ENCODE measurements at regions not wholly inside any gene's neighbourhood (a gene's known extent, or its start where the extent isn't known, plus 50 kb on each side); places are given as distances from the start of the nearest gene placed in this dataset.

- no peak for DNase-seq (ENCODE audit: extremely low read depth in 1 of 11, low read depth in 9 of 11, low spot score in 4 of 11)
These were observed 398.5 kb downstream of the CDH2 start for GRCh38 chr18:27778441-27778840.

GRCh38 chr18:27772081-27772480 lies 404.8 kb downstream of the CDH2 start:
- no peak for DNase-seq (ENCODE audit: extremely low read depth in 1 of 11, low read depth in 9 of 11, low spot score in 4 of 11)

GRCh38 chr18:27771571-27771970 lies 405.4 kb downstream of the CDH2 start:
- no peak for DNase-seq (ENCODE audit: extremely low read depth in 1 of 11, low read depth in 9 of 11, low spot score in 4 of 11)

- no peak for DNase-seq (ENCODE audit: extremely low read depth in 1 of 11, low read depth in 9 of 11, low spot score in 4 of 11)
These were observed 407.8 kb downstream of the CDH2 start for GRCh38 chr18:27769152-27769551.

GRCh38 chr18:27763936-27764335 lies 413.0 kb downstream of the CDH2 start:
- no peak for DNase-seq (ENCODE audit: extremely low read depth in 1 of 11, low read depth in 9 of 11, low spot score in 4 of 11)

- DNase-seq (ENCODE audit: extremely low read depth in 1 of 11, low read depth in 9 of 11, low spot score in 4 of 11) = no peak
These were observed 413.6 kb downstream of the CDH2 start for GRCh38 chr18:27763341-27763740.

GRCh38 chr18:27762054-27762453 lies 414.9 kb downstream of the CDH2 start:
- DNase-seq (ENCODE audit: extremely low read depth in 1 of 11, low read depth in 9 of 11, low spot score in 4 of 11) = no peak

- DNase-seq (ENCODE audit: extremely low read depth in 1 of 11, low read depth in 9 of 11, low spot score in 4 of 11) = no peak
These were observed 424.0 kb downstream of the CDH2 start for GRCh38 chr18:27752944-27753343.

GRCh38 chr18:27750923-27751322 lies 426.0 kb downstream of the CDH2 start:
- no peak for DNase-seq (ENCODE audit: extremely low read depth in 1 of 11, low read depth in 9 of 11, low spot score in 4 of 11)

- DNase-seq (ENCODE audit: extremely low read depth in 1 of 11, low read depth in 9 of 11, low spot score in 4 of 11) = peak; percentile 11 to 64 (median 46)
These were observed 426.9 kb downstream of the CDH2 start for GRCh38 chr18:27750014-27750413.

- DNase-seq (ENCODE audit: extremely low read depth in 1 of 11, low read depth in 9 of 11, low spot score in 4 of 11) = peak in 1 of 11 donors; percentile 9
These were observed 427.7 kb downstream of the CDH2 start for GRCh38 chr18:27749194-27749593.

GRCh38 chr18:27746241-27746640 lies 430.7 kb downstream of the CDH2 start:
- no peak for DNase-seq (ENCODE audit: extremely low read depth in 1 of 11, low read depth in 9 of 11, low spot score in 4 of 11)

GRCh38 chr18:27735117-27735516 lies 441.8 kb downstream of the CDH2 start:
- no peak for DNase-seq (ENCODE audit: extremely low read depth in 1 of 11, low read depth in 9 of 11, low spot score in 4 of 11)

GRCh38 chr18:27731211-27731610 lies 445.7 kb downstream of the CDH2 start:
- DNase-seq (ENCODE audit: extremely low read depth in 1 of 11, low read depth in 9 of 11, low spot score in 4 of 11) = no peak

GRCh38 chr18:27728659-27729058 lies 448.3 kb downstream of the CDH2 start:
- DNase-seq (ENCODE audit: extremely low read depth in 1 of 11, low read depth in 9 of 11, low spot score in 4 of 11) = no peak

- no peak for DNase-seq (ENCODE audit: extremely low read depth in 1 of 11, low read depth in 9 of 11, low spot score in 4 of 11)
These were observed 452.6 kb downstream of the CDH2 start for GRCh38 chr18:27724362-27724761.

- DNase-seq (ENCODE audit: extremely low read depth in 1 of 11, low read depth in 9 of 11, low spot score in 4 of 11) = no peak
These were observed 453.8 kb downstream of the CDH2 start for GRCh38 chr18:27723168-27723567.

- no peak for DNase-seq (ENCODE audit: extremely low read depth in 1 of 11, low read depth in 9 of 11, low spot score in 4 of 11)
These were observed 457.2 kb downstream of the CDH2 start for GRCh38 chr18:27719680-27720079.

- no peak for DNase-seq (ENCODE audit: extremely low read depth in 1 of 11, low read depth in 9 of 11, low spot score in 4 of 11)
These were observed 459.1 kb downstream of the CDH2 start for GRCh38 chr18:27717816-27718215.

GRCh38 chr18:27717250-27717649 lies 459.7 kb downstream of the CDH2 start:
- no peak for DNase-seq (ENCODE audit: extremely low read depth in 1 of 11, low read depth in 9 of 11, low spot score in 4 of 11)

- DNase-seq (ENCODE audit: extremely low read depth in 1 of 11, low read depth in 9 of 11, low spot score in 4 of 11) = no peak
These were observed 461.2 kb downstream of the CDH2 start for GRCh38 chr18:27715751-27716150.

GRCh38 chr18:27713738-27714095 lies 463.2 kb downstream of the CDH2 start:
- peak in 2 of 11 donors; percentile 10 to 18 for DNase-seq (ENCODE audit: extremely low read depth in 1 of 11, low read depth in 9 of 11, low spot score in 4 of 11)

All from renal cortex interstitium (tissue), 11 donors.